Omental fat pad (tissue), 3 donors: ENCODE measurements at regions not wholly inside any gene's neighbourhood (a gene's known extent, or its start where the extent isn't known, plus 50 kb on each side); places are given as distances from the start of the nearest gene placed in this dataset.

Experiments used
- ATAC-seq: fragments of 150-250 bp; one replicate; pipeline ENCODE4 v1.9.1; 2016; ENCODE audit warnings: mild to moderate bottlenecking, moderate library complexity; ENCODE audit not compliant: low FRiP score
- DNase-seq: peaks from one replicate; pipeline ENCODE4 v3.0.0-alpha.2; 2019; ENCODE audit warnings: low spot score
- CTCF ChIP-seq, 3 donors: fragments of 450-650 bp; IDR thresholded peaks; one replicate each; pipeline ENCODE4 v1.5.1; 2016 to 2017; ENCODE audit warnings: antibody characterized with exemption in 3 of 3, mild to moderate bottlenecking in 3 of 3, moderate library complexity in 2 of 3

- DNase-seq (no peak), ATAC-seq (no peak)
- TF ChIP-seq CTCF (IDR thresholded peaks at IDR 0.05): no peak
Observed at GRCh38 chr5:96501991-96502646, 69.1 kb upstream of the PCSK1 start.

DNA sequence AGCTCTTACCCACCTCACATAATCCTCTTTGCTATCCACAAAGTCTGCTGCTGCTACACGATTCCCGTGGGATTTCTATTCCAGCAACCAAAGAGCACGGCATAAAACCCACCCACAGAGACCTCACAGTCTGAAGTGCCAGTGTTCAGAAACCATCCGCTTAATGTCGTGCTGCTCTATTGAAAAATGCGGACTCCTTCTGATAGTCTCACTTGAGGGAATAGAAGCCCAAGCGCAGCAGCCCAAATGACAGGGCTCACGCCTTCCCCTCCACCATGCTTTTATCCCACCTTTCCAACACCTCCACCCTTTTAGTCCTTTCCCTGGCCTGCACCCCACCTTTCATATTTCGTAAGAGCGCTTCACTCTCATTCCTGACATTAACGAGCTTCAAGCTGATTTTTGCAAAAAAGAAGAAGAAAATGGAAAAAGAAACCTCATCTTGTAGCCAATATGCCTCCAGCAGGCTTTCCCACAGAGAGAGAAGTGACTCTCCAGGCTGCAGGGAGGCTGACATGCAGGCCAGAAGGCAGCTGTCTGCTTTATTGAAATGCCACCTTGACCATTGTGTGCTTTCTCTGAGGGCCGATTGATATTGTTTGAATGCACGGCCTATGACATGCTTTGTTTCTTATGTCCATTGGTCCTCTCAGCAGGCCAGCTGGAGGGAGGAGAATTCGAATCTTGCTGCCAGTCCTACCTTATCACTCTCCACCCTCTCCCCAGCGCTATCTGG, 70.6 kb upstream of the PCSK1 start:
- no peak for DNase-seq
- TF ChIP-seq CTCF (IDR thresholded peaks at IDR 0.05): no peak
- ATAC-seq: no peak

GRCh38 chr5:96506376-96506775, 73.3 kb upstream of the PCSK1 start:
- DNase-seq (no peak), ATAC-seq (no peak)
- TF ChIP-seq CTCF (IDR thresholded peaks at IDR 0.05): no peak

- DNase-seq (no peak), ATAC-seq (no peak)
- TF ChIP-seq CTCF (IDR thresholded peaks at IDR 0.05): no peak
Observed at GRCh38 chr5:96506866-96507527, 73.9 kb upstream of the PCSK1 start.

- TF ChIP-seq CTCF (IDR thresholded peaks at IDR 0.05): no peak
- ATAC-seq: no peak
- no peak for DNase-seq
Observed at GRCh38 chr5:96509316-96509715, 76.3 kb upstream of the PCSK1 start.

- DNase-seq: no peak
- ATAC-seq: peak; percentile 91
- no peak for TF ChIP-seq CTCF (IDR thresholded peaks at IDR 0.05)
Observed at GRCh38 chr5:96509721-96510350, 76.8 kb upstream of the PCSK1 start.
